SK-N-SH treated with all-trans-retinoic acid at 6 μM for 48 hours (cell line): ENCODE measurements at regions not wholly inside any gene's neighbourhood (a gene's known extent, or its start where the extent isn't known, plus 50 kb on each side); places are given as distances from the start of the nearest gene placed in this dataset.

Experiments
- ARNTL ChIP-seq: fragments of 450-650 bp; formaldehyde crosslinking; IDR thresholded peaks from 2 replicates; pipeline ENCODE4 v1.5.0; 2020; ENCODE audit warnings: low read depth, mild to moderate bottlenecking, moderate library complexity, borderline replicate concordance
- GLIS3 ChIP-seq: fragments of 250-450 bp; sonication (Bioruptor Pico); IDR thresholded peaks from 2 replicates; pipeline ENCODE4 v1.5.0; 2020; ENCODE audit warnings: mild to moderate bottlenecking, moderate library complexity
- PPARA ChIP-seq: fragments of 250-450 bp; sonication (Bioruptor Pico); IDR thresholded peaks from 2 replicates; pipeline ENCODE4 v1.5.0; 2020; ENCODE audit warnings: mild to moderate bottlenecking, borderline replicate concordance
- TCF4 ChIP-seq: fragments of 250-450 bp; sonication (Bioruptor Pico); IDR thresholded peaks from 2 replicates; pipeline ENCODE4 v1.8.0; 2021; ENCODE audit warnings: mild to moderate bottlenecking, moderate library complexity, borderline replicate concordance
- ZNF8 ChIP-seq: fragments of 450-650 bp; formaldehyde crosslinking; IDR thresholded peaks from 2 replicates; pipeline ENCODE4 v1.5.0; 2020; ENCODE audit warnings: mild to moderate bottlenecking, moderate library complexity

- TF ChIP-seq GLIS3 = no peak
- TF ChIP-seq PPARA (CRISPR knock-in tag) = no peak
- no peak for TF ChIP-seq ARNTL (CRISPR knock-in tag)
- no peak for TF ChIP-seq TCF4 (CRISPR knock-in tag)
- TF ChIP-seq ZNF8 (CRISPR knock-in tag) = no peak
These were observed 2276.2 kb downstream of the TP53TG3F start for GRCh38 chr16:35735403-35736251.
